ENCODE measurements at regions not wholly inside any gene's neighbourhood (a gene's known extent, or its start where the extent isn't known, plus 50 kb on each side); places are given as distances from the start of the nearest gene placed in this dataset.

DNA sequence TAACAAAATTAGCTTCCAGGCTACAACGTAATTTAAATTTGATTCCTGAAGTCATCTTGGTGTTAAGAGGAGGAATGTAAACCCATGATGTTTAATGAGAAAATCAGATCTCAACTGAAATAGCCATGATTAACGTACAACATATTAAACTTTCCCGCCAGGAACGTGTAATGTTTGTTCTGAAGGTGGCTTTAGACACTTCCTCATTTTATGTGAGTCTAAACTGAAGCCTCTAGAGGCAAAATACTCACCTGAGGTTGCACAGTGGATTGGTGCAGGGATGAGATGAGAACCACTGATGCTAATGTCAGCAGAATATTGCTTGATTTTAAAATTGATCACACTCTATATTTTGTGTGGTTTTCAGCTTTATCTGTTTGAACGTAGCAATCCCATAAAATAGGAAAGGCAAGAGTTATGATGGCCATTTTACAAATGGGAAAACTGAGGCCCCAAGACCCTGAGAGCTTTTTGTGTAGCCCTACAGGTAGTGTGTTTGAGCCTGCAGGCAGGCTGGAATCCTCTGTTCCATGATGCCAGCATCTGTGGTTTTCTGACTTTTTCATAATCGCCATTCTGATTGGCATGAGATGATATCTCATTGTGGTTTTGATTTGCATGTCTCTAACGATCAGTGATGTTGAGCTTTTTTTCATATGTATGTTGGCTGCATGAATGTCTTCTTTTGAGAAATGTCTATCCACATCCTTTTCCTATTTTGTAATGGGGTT is 243.7 kb upstream of the BMPER start:
- no peak for DNase-seq

DNA sequence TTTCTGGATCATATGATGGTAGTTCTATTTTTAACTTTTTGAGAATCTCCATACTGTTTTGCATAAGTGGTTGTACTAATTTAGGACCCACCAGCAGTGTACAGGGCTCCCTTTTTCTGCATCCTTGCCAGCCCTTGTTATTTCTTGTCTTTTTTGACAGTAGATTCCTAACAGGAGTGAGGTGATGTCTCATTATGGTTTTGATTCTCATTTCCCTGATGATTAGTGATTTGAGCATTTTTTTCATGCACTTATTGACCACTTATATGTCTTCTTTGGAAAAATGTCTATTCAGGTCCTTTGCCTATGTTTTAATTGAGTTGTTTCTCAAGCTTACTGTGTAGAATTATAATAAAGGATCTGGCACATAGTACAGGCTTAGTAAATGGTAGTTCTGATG is 238.8 kb upstream of the BMPER start:
- no peak for DNase-seq

GRCh38 chr7:33667196-33667595 is 238.1 kb upstream of the BMPER start:
- no peak for DNase-seq

- no peak for DNase-seq
Measured at GRCh38 chr7:33669251-33669670, 236.1 kb upstream of the BMPER start.

DNA sequence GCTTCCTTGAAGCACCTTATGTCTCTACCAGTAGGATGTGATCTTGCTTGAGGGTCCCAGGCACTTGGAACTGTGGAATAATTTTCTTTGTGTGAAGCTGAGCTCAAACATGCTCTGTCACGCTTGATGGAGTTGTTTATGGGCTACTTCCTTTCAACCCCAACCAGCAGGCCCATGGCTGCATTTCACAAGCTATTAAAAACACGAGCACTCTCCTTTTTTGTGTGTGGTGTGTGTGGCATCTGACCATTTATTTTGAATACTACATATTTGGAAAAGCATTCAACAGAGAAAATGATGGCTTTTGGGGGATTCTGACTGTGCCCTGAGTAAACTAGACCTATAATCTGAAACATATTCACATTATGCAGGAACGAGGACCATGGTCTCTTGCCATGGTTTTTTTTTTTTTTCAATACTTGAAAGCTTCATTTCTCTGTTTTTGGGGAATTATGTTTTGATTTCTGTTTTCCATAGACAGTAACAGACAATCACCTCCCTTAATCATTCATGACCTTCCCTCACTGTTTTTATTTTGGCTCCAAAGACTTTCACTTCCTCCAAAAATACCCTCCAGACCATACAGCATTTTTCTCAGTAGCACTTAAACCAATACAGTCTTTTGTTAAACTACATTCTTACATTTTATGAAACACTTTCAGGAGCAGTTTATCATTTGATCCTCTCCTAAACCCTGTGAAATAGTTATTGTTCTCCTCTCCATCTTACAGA is 233.6 kb upstream of the BMPER start:
- no peak for DNase-seq

- no peak for DNase-seq
Measured at GRCh38 chr7:33673029-33673700, 232.2 kb upstream of the BMPER start.

- no peak for DNase-seq
Measured at GRCh38 chr7:33674804-33675411, 230.4 kb upstream of the BMPER start.

- no peak for DNase-seq
Measured at GRCh38 chr7:33677556-33677955, 227.8 kb upstream of the BMPER start.

GRCh38 chr7:33678569-33679335 is 226.6 kb upstream of the BMPER start:
- no peak for DNase-seq

DNA sequence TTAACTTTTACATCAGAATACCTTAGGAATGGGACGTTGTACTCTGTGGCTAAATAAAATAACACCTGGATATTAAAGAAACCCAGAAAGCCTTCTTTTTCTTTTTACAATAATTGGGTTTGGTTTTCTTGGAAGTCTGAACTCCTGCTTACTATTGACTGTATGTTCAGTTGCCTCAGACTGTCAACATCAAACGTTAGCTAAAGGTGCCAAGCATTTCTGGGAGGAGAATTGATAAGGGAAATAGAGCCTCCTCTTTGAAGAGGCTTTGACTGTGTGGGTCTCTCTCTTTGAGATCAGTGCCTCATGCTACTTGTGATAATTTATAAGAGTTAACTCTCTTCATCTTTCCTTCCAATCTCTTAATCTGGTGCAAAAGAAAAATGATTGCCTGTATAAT is 224.7 kb upstream of the BMPER start:
- no peak for DNase-seq

GRCh38 chr7:33685503-33685902 is 219.8 kb upstream of the BMPER start:
- no peak for DNase-seq

- DNase-seq, result no peak
Measured at GRCh38 chr7:33685981-33686683, 219.2 kb upstream of the BMPER start.

DNA sequence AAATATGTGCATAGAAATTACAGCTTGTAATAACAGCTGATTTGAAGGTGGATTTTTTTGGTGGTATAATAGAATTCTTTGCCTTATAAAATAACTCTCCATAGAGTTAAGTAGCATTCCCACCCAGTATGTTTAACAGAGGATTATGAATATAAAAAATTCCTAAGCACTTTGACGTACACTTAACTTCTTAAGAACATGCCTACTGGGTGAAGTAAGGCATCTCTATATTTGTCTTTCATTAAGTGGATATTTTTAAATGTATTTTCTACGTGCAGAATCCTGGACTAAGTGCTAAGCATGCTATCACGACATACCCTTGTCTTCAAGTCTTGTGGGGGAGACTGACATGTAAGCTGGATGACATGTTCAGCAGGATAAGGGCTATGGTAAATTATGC is 217.7 kb upstream of the BMPER start:
- DNase-seq, result no peak

GRCh38 chr7:33691180-33691579 is 214.2 kb upstream of the BMPER start:
- no peak for DNase-seq

- DNase-seq, result no peak
Measured at GRCh38 chr7:33692956-33693355, 212.4 kb upstream of the BMPER start.

- DNase-seq, result no peak
Measured at GRCh38 chr7:33694006-33694405, 211.3 kb upstream of the BMPER start.

- no peak for DNase-seq
Measured at GRCh38 chr7:33697616-33698015, 207.7 kb upstream of the BMPER start.

DNA sequence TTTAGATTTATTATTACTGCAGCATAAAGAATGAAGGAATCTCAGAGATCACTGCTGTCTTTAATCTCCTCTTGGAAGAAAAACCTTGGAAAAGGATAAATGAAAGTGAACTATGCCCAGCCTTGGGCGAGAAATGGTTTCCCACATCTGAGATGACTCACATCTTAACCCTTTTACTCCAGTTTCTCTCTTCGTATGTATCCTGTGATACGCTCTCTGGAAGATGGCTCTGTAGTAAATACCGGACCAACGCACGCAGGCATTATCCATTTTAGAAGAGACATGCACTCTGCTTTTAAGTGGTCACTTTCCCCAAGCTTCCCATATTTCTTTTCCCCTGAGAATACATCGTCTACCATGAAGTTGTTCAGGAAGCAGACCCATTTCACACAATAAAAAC is 207.3 kb upstream of the BMPER start:
- no peak for DNase-seq

DNA sequence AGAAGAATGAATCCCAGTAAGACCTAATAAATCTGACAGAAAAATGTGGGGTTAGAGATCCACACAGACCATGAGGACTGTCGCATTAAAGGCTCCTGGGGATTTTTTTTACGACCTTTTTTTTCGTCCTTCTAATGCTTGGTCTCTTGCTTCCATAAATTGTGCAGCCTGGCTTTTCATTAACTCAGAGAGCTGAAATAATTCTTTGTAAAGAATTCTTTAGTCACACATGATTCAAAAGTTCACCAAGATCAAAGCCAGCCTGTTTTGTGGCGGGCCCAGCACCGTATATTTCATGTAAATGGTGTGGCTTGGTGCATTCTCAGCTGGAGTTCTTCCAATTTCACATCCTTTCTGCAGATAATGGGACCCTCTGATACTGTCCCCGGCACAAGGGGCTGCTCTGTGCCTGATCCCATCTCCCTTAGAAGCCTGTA is 206.6 kb upstream of the BMPER start:
- no peak for DNase-seq

DNA sequence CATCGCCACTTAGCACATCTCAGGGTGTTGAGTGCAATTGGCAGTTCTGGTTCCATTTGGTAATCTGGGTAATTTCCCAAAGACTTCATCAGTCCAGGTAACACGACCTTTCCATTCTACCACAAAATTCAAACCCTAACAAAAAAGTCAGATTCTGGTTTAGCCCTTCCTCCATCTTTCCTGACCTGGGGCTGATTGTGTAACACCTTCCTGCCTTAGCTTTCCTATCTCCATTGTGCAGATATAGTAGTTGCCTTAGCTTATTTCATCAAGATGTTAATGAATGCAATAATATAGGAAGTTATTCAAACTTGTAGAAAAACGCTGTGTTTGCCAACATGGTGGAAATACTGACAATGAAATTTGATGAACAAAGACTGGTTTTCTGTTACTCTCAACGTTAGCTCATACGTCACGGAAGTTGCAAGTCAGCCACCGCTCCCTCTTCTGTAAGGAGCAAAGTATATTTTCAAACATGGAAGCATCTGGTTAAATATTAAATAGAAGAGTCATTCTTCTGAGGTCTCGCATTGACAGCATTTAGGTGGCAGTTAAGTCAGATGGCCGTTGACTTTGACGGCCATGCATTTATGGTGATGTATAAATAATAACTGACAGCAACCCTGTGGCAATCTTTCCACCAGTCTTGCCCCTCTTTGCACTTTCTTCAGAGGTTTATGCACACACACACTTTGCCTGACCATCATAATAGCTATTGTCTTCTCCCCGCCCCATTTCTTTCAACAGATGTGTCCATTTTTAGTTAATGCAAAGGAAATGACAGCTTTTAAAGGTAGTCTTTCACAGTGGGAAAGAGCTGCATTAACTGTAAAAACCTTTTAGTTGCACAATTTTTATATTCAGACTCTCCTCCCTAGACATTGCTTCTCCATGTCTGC is 205.1 kb upstream of the BMPER start:
- DNase-seq, result no peak

DNA sequence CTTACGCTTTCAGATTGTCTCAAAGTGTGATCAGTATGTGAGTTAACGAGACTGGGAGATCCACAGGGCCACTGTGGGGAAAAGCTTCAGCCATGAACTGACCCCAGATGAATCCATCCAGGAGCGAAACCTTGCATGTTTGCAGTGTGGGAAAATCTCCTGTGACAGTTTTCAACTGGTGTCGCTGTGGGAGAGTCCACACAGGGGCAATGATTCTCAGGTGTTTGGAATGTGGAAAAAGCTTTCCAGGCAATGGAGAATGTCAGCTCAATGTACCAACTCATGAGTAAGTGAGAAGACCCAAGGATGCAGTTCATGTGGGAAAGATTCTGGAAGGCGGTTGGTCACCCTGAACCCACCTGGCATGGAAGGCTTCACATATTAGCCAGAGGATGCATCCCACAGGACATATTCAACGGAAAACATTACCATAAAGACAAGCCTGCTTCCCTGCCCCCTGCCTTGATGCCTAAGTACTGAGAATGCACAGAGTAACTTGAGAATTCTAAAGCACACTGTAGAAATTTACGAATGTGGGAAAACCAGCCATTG is 204.1 kb upstream of the BMPER start:
- no peak for DNase-seq

Data from KG1 (cell line).